ENCODE measurements at regions not wholly inside any gene's neighbourhood (a gene's known extent, or its start where the extent isn't known, plus 50 kb on each side); places are given as distances from the start of the nearest gene placed in this dataset.
A peak's percentile ranks its signal among the peaks of the same experiment; 100 is the strongest.

DNA sequence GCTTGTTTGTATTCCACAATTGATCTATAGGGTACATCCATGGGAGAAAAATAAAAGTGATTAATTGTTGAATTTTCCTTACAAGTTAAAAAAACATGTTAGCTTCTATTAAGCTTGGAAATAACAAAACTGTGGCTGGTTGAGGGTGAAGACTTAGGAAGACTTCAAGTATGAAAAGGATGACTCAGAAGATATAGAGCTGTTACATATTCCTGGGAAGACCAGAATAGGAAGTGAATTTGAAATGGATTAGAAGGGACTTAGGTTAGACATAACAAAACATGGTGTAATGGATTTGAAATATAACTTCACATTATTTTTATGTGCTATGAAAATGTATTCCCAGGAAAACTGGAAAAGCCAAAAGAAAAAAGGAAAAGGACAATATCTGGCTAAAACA lies 732.2 kb downstream of the HDGFL1 start:
- no peak overlapping the region for H3K27ac ChIP-seq (ENCODE audit: insufficient read depth, low read length)
- H3K27me3 ChIP-seq (ENCODE audit: control insufficient read depth, insufficient read depth, low read length) = no peaks in the 10 kb centered on the region
- no peaks in the 10 kb centered on the region for H3K9me3 ChIP-seq (ENCODE audit: control insufficient read depth, insufficient read depth, low read depth, low read length)
- H3K4me3 ChIP-seq (replicated peaks in 1 of 4; ENCODE audit: control extremely low read depth in 1 of 4, insufficient read depth in 1 of 4, low read depth in 3 of 4, low read length in 4 of 4) = no peak overlapping the region
- no peak overlapping the region for H2AFZ ChIP-seq (ENCODE audit: low read length)
- no peaks in the 10 kb centered on the region for H3K36me3 ChIP-seq (ENCODE audit: control insufficient read depth, insufficient read depth, low read length)
- no peaks in the 10 kb centered on the region for H3K79me2 ChIP-seq (ENCODE audit: control insufficient read depth, insufficient read depth, low read length)
- H3K9ac ChIP-seq (ENCODE audit: insufficient read depth, low read length) = no peak overlapping the region
- TF ChIP-seq, protein P1, sequence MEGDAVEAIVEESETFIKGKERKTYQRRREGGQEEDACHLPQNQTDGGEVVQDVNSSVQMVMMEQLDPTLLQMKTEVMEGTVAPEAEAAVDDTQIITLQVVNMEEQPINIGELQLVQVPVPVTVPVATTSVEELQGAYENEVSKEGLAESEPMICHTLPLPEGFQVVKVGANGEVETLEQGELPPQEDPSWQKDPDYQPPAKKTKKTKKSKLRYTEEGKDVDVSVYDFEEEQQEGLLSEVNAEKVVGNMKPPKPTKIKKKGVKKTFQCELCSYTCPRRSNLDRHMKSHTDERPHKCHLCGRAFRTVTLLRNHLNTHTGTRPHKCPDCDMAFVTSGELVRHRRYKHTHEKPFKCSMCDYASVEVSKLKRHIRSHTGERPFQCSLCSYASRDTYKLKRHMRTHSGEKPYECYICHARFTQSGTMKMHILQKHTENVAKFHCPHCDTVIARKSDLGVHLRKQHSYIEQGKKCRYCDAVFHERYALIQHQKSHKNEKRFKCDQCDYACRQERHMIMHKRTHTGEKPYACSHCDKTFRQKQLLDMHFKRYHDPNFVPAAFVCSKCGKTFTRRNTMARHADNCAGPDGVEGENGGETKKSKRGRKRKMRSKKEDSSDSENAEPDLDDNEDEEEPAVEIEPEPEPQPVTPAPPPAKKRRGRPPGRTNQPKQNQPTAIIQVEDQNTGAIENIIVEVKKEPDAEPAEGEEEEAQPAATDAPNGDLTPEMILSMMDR (conservative IDR thresholded peaks at IDR 0.05 in 1 of 2, IDR thresholded peaks at IDR 0.05 in 1 of 2; ENCODE audit: low read depth in 1 of 2, low read length in 2 of 2) = no peak
- TF ChIP-seq EZH2 (IDR thresholded peaks at IDR 0.05; ENCODE audit: low read length, missing control alignments) = no peak
- H4K20me1 ChIP-seq (ENCODE audit: control insufficient read depth, extremely low read depth, insufficient read depth, low read length) = no peaks in the 10 kb centered on the region
- H3K4me2 ChIP-seq (ENCODE audit: extremely low read depth, insufficient read depth, low read length) = no peak overlapping the region
- H3K4me1 ChIP-seq (ENCODE audit: control insufficient read depth, extremely low read depth, insufficient read depth, low read length) = no peaks in the 10 kb centered on the region
- peak in 1 of 2 donors; percentile 22 for DNase-seq (ENCODE audit: low read depth in 2 of 2)

- Histone ChIP-seq H3K9ac (ENCODE audit: insufficient read depth, low read length) (no peak overlapping the region), H3K9me3 (ENCODE audit: control insufficient read depth, insufficient read depth, low read depth, low read length) (no peaks in the 10 kb centered on the region), H2AFZ (ENCODE audit: low read length) (no peak overlapping the region), H3K4me2 (ENCODE audit: extremely low read depth, insufficient read depth, low read length) (no peak overlapping the region), H3K27me3 (ENCODE audit: control insufficient read depth, insufficient read depth, low read length) (no peaks in the 10 kb centered on the region), H3K4me1 (ENCODE audit: control insufficient read depth, extremely low read depth, insufficient read depth, low read length) (no peaks in the 10 kb centered on the region), H4K20me1 (ENCODE audit: control insufficient read depth, extremely low read depth, insufficient read depth, low read length) (no peaks in the 10 kb centered on the region), H3K27ac (ENCODE audit: insufficient read depth, low read length) (no peak overlapping the region), H3K79me2 (ENCODE audit: control insufficient read depth, insufficient read depth, low read length) (no peaks in the 10 kb centered on the region), H3K36me3 (ENCODE audit: control insufficient read depth, insufficient read depth, low read length) (no peaks in the 10 kb centered on the region), H3K4me3 (replicated peaks in 1 of 4; ENCODE audit: control extremely low read depth in 1 of 4, insufficient read depth in 1 of 4, low read depth in 3 of 4, low read length in 4 of 4) (no peak overlapping the region)
- no peak for DNase-seq (ENCODE audit: low read depth in 2 of 2)
- TF ChIP-seq, protein P1 (conservative IDR thresholded peaks at IDR 0.05 in 1 of 2, IDR thresholded peaks at IDR 0.05 in 1 of 2; ENCODE audit: low read depth in 1 of 2, low read length in 2 of 2) = no peak
- TF ChIP-seq EZH2 (IDR thresholded peaks at IDR 0.05; ENCODE audit: low read length, missing control alignments) = no peak
Observed at GRCh38 chr6:23302514-23302913, 733.1 kb downstream of the HDGFL1 start.

DNA sequence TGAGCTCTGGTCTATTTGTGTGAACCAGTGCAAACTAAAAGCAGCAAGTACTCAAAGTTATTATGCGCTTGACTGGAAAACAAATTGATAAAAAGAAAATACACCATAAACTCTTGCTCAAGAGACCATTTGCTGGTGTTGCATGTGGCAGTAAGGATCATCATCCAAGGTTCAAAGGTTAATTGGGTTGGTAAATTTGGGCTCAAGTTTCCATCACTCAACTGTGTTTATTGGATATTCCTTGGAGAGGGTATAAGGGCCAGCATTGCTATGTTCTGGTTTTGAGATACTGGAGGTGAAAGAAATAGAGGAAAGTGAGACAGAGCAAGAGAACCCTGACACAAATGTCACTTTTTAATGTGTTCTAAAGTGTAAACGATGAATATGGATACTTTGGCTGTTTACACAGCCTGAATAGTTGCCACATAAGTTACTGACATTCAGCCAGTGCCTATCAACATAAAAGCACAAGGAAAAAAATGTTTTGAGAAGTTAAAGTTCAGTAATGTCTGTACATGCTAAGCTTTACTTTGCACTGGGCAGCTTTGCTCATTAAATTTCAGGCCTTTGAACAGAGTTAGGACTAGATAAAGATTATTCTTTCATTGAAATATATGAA lies 736.1 kb downstream of the HDGFL1 start:
- no peaks in the 10 kb centered on the region for H3K9me3 ChIP-seq (ENCODE audit: control insufficient read depth, insufficient read depth, low read depth, low read length)
- no peaks in the 10 kb centered on the region for H3K79me2 ChIP-seq (ENCODE audit: control insufficient read depth, insufficient read depth, low read length)
- no peak overlapping the region for H3K9ac ChIP-seq (ENCODE audit: insufficient read depth, low read length)
- no peaks in the 10 kb centered on the region for H3K36me3 ChIP-seq (ENCODE audit: control insufficient read depth, insufficient read depth, low read length)
- H4K20me1 ChIP-seq (ENCODE audit: control insufficient read depth, extremely low read depth, insufficient read depth, low read length) = no peaks in the 10 kb centered on the region
- H3K4me3 ChIP-seq (replicated peaks in 1 of 4; ENCODE audit: control extremely low read depth in 1 of 4, insufficient read depth in 1 of 4, low read depth in 3 of 4, low read length in 4 of 4) = no peak overlapping the region
- no peaks in the 10 kb centered on the region for H3K27me3 ChIP-seq (ENCODE audit: control insufficient read depth, insufficient read depth, low read length)
- no peaks in the 10 kb centered on the region for H3K4me1 ChIP-seq (ENCODE audit: control insufficient read depth, extremely low read depth, insufficient read depth, low read length)
- TF ChIP-seq EZH2 (IDR thresholded peaks at IDR 0.05; ENCODE audit: low read length, missing control alignments) = no peak
- TF ChIP-seq, protein P1 (conservative IDR thresholded peaks at IDR 0.05 in 1 of 2, IDR thresholded peaks at IDR 0.05 in 1 of 2; ENCODE audit: low read depth in 1 of 2, low read length in 2 of 2) = no peak
- no peak overlapping the region for H3K27ac ChIP-seq (ENCODE audit: insufficient read depth, low read length)
- no peak overlapping the region for H3K4me2 ChIP-seq (ENCODE audit: extremely low read depth, insufficient read depth, low read length)
- H2AFZ ChIP-seq (ENCODE audit: low read length) = no peak overlapping the region
- DNase-seq (ENCODE audit: low read depth in 2 of 2) = no peak
